ENCODE measurements at regions not wholly inside any gene's neighbourhood (a gene's known extent, or its start where the extent isn't known, plus 50 kb on each side); places are given as distances from the start of the nearest gene placed in this dataset. TPM values are rescaled to one million over a fixed set of nuclear protein-coding genes. Genes with fewer than 3 reads are reported as not detected.

- H3K4me1 ChIP-seq = no peaks in the 10 kb centered on the region
- intact Hi-C loops (cut with DNase I) = no loop called here
- TF ChIP-seq POLR2AphosphoS5 (IDR thresholded peaks at IDR 0.05; ENCODE audit: insufficient read depth in 1 of 2, low read depth in 1 of 2) = no peak
- no peak for TF ChIP-seq POLR2A (IDR thresholded peaks at IDR 0.05)
- no peak for TF ChIP-seq CTCF (IDR thresholded peaks at IDR 0.05)
- no peak overlapping the region for H3K4me3 ChIP-seq
- DNase-seq (ENCODE audit: extremely low spot score in 2 of 2) = no peak
- no peaks in the 10 kb centered on the region for H3K9me3 ChIP-seq
- H3K36me3 ChIP-seq = no peaks in the 10 kb centered on the region
- no peaks in the 10 kb centered on the region for H3K27me3 ChIP-seq
- no peak overlapping the region for H3K27ac ChIP-seq
Measured at GRCh38 chr4:64489628-64490027, 80.4 kb upstream of the TECRL start.

- intact Hi-C loops (cut with DNase I) = no loop called here
Measured at GRCh38 chr4:64479338-64479737, 70.1 kb upstream of the TECRL start.

DNA sequence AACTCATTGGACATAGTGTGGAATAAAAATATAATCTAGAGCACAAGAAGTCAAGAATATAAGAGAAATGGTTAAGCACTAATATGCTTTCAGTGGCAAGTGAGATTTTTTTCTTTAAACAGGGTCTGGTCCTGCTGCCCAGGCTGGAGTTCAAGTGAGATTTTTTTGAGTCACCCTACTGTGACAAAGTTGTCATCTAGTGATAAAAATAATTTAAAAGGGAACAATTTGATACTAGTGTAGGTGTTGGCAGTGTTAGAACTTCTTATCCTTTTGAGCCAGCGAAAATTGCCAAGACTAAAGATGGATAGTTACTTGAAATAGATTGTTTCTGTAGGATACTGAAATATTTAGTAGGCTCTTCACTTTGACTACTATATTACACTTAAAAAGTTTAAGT lies 67.9 kb upstream of the TECRL start:
- no peak overlapping the region for H3K4me3 ChIP-seq
- no peak for DNase-seq (ENCODE audit: extremely low spot score in 2 of 2)
- no peaks in the 10 kb centered on the region for H3K36me3 ChIP-seq
- no peak overlapping the region for H3K27ac ChIP-seq
- no peaks in the 10 kb centered on the region for H3K9me3 ChIP-seq
- TF ChIP-seq POLR2AphosphoS5 (IDR thresholded peaks at IDR 0.05; ENCODE audit: insufficient read depth in 1 of 2, low read depth in 1 of 2) (no peak), CTCF (IDR thresholded peaks at IDR 0.05) (no peak), POLR2A (IDR thresholded peaks at IDR 0.05) (no peak)
- intact Hi-C loops (cut with DNase I) = no loop called here
- H3K27me3 ChIP-seq = no peaks in the 10 kb centered on the region
- no peaks in the 10 kb centered on the region for H3K4me1 ChIP-seq

More at GRCh38 chr4:64479338-64479737, 70.1 kb upstream of the TECRL start:
- no peak for TF ChIP-seq CTCF (IDR thresholded peaks at IDR 0.05)
- no peak for TF ChIP-seq POLR2A (IDR thresholded peaks at IDR 0.05)
- no peak for TF ChIP-seq POLR2AphosphoS5 (IDR thresholded peaks at IDR 0.05; ENCODE audit: insufficient read depth in 1 of 2, low read depth in 1 of 2)
- Histone ChIP-seq H3K9me3 (no peaks in the 10 kb centered on the region), H3K4me3 (no peak overlapping the region), H3K27me3 (no peaks in the 10 kb centered on the region), H3K4me1 (no peaks in the 10 kb centered on the region), H3K36me3 (no peaks in the 10 kb centered on the region), H3K27ac (no peak overlapping the region)
- no peak for DNase-seq (ENCODE audit: extremely low spot score in 2 of 2)

GRCh38 chr4:64465263-64465662 lies 56.0 kb upstream of the TECRL start:
- no peaks in the 10 kb centered on the region for H3K4me1 ChIP-seq

DNA sequence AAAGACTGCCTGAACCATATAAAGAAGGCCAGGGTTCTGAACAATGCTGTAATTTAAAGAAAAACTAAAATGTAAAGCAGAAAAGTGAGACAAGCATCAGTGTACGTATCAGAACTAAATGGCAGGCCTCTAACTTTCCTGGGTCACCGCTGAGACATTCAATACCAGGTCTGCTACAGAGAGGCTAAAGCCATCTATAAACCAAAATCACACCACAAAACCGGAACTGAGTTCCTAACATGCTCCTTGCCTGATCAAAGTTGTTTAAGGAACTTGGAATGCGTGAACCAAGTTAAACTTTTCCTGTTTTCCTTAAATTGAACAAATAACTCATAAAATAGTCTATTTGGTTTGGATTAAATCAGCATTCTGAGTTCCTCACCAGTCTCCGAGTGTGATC lies 55.3 kb upstream of the TECRL start:
- Histone ChIP-seq H3K27me3 (no peaks in the 10 kb centered on the region), H3K4me1 (no peaks in the 10 kb centered on the region), H3K4me3 (no peak overlapping the region), H3K9me3 (no peaks in the 10 kb centered on the region), H3K27ac (no peak overlapping the region), H3K36me3 (no peaks in the 10 kb centered on the region)
- TF ChIP-seq CTCF (IDR thresholded peaks at IDR 0.05) = no peak
- no peak for TF ChIP-seq POLR2AphosphoS5 (IDR thresholded peaks at IDR 0.05; ENCODE audit: insufficient read depth in 1 of 2, low read depth in 1 of 2)
- no peak for TF ChIP-seq POLR2A (IDR thresholded peaks at IDR 0.05)
- intact Hi-C loops (cut with DNase I) = no loop called here
- no peak for DNase-seq (ENCODE audit: extremely low spot score in 2 of 2)

More at GRCh38 chr4:64465263-64465662, 56.0 kb upstream of the TECRL start:
- Histone ChIP-seq H3K4me3 (no peak overlapping the region), H3K9me3 (no peaks in the 10 kb centered on the region), H3K36me3 (no peaks in the 10 kb centered on the region), H3K27ac (no peak overlapping the region), H3K27me3 (no peaks in the 10 kb centered on the region)
- intact Hi-C loops (cut with DNase I) = no loop called here
- no peak for DNase-seq (ENCODE audit: extremely low spot score in 2 of 2)
- no peak for TF ChIP-seq POLR2A (IDR thresholded peaks at IDR 0.05)
- no peak for TF ChIP-seq POLR2AphosphoS5 (IDR thresholded peaks at IDR 0.05; ENCODE audit: insufficient read depth in 1 of 2, low read depth in 1 of 2)
- no peak for TF ChIP-seq CTCF (IDR thresholded peaks at IDR 0.05)

Small RNA genes in the stretch of these regions (small RNA-seq; reads per million reads assigned to genes)
- not detected for gene MTCO3P27
- not detected for gene MTND4LP31

Measured in vagina (tissue), 2 donors.